KBM-7 (cell line): ENCODE measurements at regions not wholly inside any gene's neighbourhood (a gene's known extent, or its start where the extent isn't known, plus 50 kb on each side); places are given as distances from the start of the nearest gene placed in this dataset.
"Not testable (repeated sequence)": the region's sequence is repeated elsewhere in the genome, so short reads cannot be mapped to it uniquely, and the experiment has no call there.

Experiments used
- DNase-seq: peaks from one replicate; pipeline ENCODE4 v3.0.0-alpha.2; 2015
- in situ Hi-C: fragments of 300-500 bp; cut with MboI; formaldehyde crosslinking; loops from 2 replicates; pipeline ENCODE4 v1.14.3; 2020; ENCODE audit warnings: low sequenced_read_pairs, low pct_unique_long_range_greater_than_20kb, mixed read lengths

DNA sequence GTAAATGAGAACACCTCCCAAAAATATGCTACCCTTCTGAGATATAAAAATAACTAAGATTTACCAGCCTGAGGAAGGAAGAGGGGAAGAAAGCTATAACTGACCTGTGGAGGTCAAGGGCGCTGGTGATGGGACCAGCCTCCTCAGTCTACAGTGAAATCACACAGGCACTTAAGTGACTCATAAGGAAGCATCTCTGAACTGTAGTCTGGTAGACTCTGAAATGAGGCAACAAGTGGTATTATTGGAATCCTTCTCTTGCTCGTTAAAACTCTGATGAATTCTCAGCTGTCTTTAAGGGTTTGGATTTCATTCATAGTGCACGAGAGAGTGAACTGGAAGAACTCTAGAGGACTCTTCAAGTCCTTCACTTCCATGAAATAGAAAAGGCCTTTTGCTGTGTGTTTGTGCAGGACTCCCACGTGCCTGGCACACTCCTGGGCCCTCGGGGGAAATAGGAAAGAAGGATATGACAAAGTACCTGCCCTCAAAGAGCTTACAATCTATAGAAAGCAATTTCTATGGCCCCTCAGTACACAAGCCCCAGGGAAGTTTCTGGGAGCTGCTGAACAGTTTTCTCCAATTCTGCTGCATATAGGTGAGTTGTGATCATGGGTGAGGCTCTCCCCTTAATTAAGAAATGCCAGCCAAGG lies 231.8 kb upstream of the RREB1 start:
- DNase-seq, result no peak
- in situ Hi-C loops, result no loop called here

- DNase-seq, in situ Hi-C loops: not testable (repeated sequence)
These were observed 230.0 kb upstream of the RREB1 start for GRCh38 chr6:6877792-6878191.

DNA sequence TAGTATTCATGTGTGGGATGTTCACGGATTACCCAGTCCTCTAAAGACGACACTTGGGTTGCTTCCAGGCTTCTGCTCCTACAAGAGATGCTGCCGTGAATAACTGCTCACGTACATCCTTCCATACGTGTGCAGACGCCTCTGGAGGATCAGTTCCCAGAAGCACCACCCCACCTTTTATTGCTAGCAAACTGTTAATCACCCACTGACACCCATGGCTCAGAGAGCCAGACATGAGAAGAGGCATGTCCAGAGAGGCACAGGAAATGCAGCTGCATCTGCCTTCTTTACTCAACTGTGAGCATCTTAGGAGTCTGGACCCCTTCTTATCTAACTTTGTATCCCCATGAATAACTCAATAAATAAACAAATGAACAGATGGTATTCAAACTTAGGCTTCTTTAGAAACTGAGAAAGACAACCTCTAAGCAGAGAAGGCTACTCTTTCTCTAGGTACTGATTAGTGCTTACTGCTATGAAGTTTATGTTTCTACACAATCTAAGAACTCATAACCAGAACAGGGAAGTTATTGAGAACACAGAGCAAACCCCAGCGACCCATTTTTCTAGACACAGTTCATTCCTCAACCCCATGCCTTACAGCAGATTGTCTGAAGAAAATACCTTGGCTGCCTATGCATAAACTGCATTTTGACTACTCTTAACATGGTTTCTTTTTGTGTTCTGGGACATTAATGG lies 228.7 kb upstream of the RREB1 start:
- DNase-seq, result no peak
- in situ Hi-C loops, result no loop called here

DNA sequence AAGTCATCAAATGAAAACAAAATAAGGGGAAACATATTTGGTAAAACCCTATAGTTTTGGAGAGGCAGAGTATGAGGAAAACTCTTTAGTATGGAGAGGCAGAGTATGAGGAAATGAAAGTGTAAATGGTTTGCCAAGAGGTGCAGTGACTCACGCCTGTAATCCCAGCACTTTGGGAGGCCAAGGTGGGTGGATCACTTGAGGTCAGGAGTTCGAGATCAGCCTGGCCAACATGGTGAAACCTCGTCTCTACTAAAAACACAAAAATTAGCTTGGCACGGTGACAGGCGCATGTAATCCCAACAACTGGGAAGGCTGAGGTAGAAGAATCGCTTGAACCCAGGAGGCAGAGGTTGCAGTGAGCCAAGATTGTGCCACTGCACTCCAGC lies 228.2 kb upstream of the RREB1 start:
- DNase-seq, in situ Hi-C loops: not testable (repeated sequence)

DNA sequence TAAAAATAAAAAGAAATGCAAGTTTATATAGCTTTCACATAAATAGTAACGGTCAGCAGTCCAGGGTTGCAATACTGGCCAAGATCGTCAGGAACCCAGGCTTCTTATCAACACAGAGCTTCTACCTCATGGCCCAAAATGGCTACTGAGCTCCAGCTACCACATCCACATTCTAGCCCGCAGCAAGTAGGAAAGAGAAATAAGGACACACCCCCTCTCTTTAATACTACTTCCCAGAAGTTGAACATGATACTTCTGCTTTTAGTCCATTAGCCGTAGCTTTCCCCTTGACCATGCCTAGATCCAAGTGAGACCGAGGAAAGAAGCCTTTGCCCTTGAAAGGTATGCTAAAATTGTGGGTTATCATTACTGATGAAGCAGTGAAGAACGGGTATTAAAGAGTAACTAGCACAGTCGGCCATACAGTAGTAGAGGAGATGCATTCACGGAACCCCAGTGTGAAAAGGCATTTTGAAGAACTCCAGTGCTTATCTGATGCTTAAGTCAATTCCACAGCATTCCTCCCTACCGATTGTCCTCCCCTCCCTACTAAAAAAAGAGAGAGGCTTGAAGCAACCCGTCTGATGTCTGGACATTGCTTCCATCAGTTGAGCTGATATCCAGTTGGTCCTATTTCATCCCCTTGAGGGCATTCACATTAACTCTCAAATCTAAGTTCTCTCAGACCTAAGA lies 226.9 kb upstream of the RREB1 start:
- in situ Hi-C loops, result no loop called here
- peak; percentile 53 for DNase-seq

- no peak for DNase-seq
These were observed 226.1 kb upstream of the RREB1 start for GRCh38 chr6:6881438-6882225.

GRCh38 chr6:6882592-6882991 lies 225.2 kb upstream of the RREB1 start:
- in situ Hi-C loops, result no loop called here
- DNase-seq, result no peak

More at GRCh38 chr6:6881438-6882225, 226.1 kb upstream of the RREB1 start:
- in situ Hi-C loops, result no loop called here

DNA sequence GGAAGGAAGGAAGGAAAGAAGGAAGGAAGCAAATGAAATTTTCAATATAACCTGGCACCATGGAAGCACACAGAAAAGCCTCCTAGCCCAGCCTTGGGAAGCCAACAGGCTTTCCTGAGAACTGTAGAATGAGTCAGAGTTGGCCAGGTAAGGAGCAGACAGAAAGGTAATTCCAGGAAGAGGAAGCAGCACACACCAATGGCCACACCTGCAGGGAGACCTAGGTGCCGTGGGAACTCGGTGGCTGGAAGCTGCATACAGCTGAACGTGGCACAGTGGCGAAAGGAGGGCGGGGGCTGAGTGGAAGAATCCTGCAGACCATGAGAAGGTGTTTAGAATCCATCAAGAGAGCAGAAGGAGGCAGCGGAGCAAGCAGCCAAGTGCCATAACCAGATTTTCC lies 224.8 kb upstream of the RREB1 start:
- in situ Hi-C loops, result no loop called here
- DNase-seq, result no peak

DNA sequence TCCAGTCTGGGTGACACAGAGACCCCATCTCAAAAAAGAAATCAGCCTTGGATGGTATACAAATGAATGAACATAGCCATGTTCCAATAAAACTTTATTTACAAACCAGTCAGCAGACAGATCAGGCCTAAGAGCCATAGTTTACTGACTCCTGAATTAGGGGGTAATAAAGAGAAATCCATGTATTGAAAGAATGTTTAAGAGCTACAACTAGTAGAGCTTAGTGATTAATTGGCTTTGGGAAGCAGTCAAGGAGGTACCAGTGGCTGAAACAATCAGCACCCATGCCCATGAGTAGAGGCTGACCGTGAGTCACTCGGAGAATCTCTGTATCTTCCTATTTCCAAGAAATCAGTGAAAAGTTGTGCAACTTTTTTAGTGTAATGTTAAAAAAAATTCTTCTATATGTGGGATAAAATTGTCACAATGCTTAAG lies 223.6 kb upstream of the RREB1 start:
- in situ Hi-C loops, result no loop called here
- DNase-seq, result no peak

- in situ Hi-C loops, result no loop called here
- DNase-seq, result no peak
These were observed 222.8 kb upstream of the RREB1 start for GRCh38 chr6:6884916-6885315.

GRCh38 chr6:6885521-6886170 lies 222.1 kb upstream of the RREB1 start:
- in situ Hi-C loops, result no loop called here
- peak; percentile 79 for DNase-seq

GRCh38 chr6:6886171-6886885 lies 221.4 kb upstream of the RREB1 start:
- in situ Hi-C loops, result no loop called here
- peak; percentile 88 for DNase-seq

DNA sequence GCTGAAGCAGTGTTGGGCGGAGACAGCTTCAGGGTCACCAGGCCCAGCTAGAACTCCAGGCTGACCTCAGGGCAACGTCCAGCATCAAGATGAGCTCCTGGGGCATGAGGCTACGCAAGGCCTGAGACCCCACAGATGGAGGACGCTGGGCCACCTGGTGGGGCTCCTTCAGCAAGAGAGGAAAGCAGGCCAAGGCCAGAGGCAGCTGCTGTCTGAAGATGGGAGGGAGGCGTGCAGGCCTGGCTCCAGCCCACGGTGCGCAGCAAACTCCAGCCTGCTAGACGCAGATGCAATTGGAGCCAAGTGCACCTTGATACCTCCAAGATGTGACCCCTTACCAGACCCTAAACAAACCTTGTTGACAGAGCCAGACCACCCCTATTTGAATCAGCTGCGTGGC lies 220.9 kb upstream of the RREB1 start:
- in situ Hi-C loops, result no loop called here
- no peak for DNase-seq

- in situ Hi-C loops, result no loop called here
- DNase-seq, result no peak
These were observed 218.2 kb upstream of the RREB1 start for GRCh38 chr6:6889601-6890000.

DNA sequence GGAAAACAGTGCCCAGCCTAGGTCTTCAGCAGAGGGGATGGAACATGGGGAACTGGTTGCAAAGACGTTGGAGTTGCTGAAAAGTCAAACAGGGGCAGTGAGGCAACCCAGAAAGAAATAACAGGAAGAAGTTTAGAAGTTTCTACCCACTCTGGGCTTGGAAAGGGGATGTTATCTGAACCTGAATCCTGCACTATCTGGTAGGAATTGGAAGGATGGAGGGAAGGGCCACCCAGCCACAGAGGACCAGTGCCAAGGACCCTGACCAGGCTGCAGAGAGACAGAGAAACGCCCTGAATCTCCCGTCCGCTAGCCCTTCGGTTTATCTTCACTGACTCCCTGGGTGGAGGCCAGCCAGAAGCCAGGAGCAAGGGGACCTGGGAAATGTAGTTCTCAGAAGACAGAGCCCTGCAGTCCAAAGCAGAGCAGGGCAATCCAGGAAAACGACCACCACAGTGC lies 217.3 kb upstream of the RREB1 start:
- no peak for DNase-seq

DNA sequence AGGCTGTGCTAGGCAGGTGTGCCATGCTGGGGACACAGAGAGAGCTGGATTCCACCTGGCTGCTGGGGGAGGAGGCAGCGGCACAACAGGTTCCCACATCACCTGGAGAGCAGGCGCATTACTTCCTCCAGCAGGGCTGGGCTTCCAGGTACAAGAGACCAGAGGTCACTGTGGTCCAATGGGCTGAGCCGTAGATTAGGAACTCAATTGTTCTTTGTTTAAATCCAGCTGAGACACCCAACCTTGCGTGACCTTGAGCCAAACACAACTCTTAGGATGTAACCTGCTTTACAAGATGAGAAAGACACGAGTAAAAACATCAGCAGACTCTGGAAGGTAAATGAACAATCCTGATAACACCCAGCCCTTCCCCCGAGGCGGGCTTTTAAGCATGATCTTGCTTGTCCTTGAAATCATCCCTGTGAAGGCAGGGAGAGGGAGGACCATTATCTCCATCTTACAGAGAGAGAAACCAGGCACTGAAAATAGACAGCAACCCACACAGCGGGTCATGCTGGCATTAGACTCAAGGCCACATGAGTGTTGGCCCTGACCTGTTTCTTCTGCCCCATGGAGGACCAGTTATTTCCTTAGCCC lies 216.5 kb upstream of the RREB1 start:
- DNase-seq, result no peak
- in situ Hi-C loops, result no loop called here

More for the DNA sequence above, 217.3 kb upstream of the RREB1 start:
- in situ Hi-C loops, result no loop called here

DNA sequence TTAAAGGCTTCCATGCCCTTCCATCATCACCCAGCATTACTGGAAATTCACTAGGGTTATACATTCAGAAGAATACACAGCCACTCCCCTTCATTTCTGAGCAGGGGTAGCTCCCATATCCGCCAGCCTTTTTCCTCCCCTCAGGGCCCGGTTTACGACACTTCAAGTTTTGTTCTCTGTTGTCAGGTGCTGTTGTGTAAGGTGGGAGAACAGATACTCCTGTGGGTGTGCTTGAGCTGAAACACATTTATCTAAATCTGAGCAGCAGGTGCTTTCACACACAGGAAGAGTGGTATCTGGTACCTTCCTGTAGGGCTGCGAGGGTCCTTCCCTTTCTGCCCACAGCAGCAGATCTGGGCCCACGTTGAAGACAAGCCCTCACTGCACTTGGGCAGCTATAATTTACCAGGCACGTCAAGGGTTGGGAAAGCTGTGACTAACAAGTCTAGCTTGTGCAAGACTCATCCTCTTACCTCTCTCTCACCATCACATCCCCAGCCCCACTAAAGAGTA lies 215.8 kb upstream of the RREB1 start:
- no peak for DNase-seq
- in situ Hi-C loops, result no loop called here
